Neural cell (in vitro differentiated cells): ENCODE measurements at regions not wholly inside any gene's neighbourhood (a gene's known extent, or its start where the extent isn't known, plus 50 kb on each side); places are given as distances from the start of the nearest gene placed in this dataset.

ENCODE experiments used
- H2AFZ ChIP-seq: fragments of 200-600, 300-800 bp; sonication (generic), shearing (Covaris generic); 2 replicates; pipeline ENCODE4 v1.6.0; 2014; ENCODE audit warnings: low read depth, mild to moderate bottlenecking, antibody characterized with exemption, low read length, moderate library complexity
- H3F3A ChIP-seq: fragments of 200-600 bp; shearing (Covaris generic); 2 replicates; pipeline ENCODE4 v1.6.1; 2016; ENCODE audit warnings: mild to moderate bottlenecking, moderate library complexity, mixed read lengths, antibody characterized with exemption, low read length; ENCODE audit not compliant: insufficient read depth, poor library complexity, severe bottlenecking
- H3K27ac ChIP-seq: fragments of 200-600, 300-800 bp; sonication (generic), shearing (Covaris generic); 2 replicates; pipeline ENCODE4 v1.5.1; 2014; ENCODE audit warnings: mild to moderate bottlenecking, low read length, moderate library complexity
- H3K27me3 ChIP-seq: fragments of 300-800, 200-600 bp; sonication (generic), shearing (Covaris generic); 2 replicates; pipeline ENCODE4 v1.6.0; 2014; ENCODE audit warnings: mild to moderate bottlenecking, low read depth, low read length, moderate library complexity; ENCODE audit not compliant: insufficient read depth
- H3K36me3 ChIP-seq: fragments of 300-800, 200-600 bp; sonication (generic), shearing (Covaris generic); 2 replicates; pipeline ENCODE4 v1.5.1; 2014; ENCODE audit warnings: mild to moderate bottlenecking, antibody characterized with exemption, low read length, moderate library complexity; ENCODE audit not compliant: insufficient read depth
- H3K4me2 ChIP-seq: fragments of 300-800, 200-600 bp; sonication (generic), shearing (Covaris generic); 2 replicates; pipeline ENCODE4 v1.6.0; 2014; ENCODE audit warnings: mild to moderate bottlenecking, low read length
- H3K4me3 ChIP-seq: fragments of 300-800, 200-600 bp; sonication (generic), shearing (Covaris generic); 2 replicates; pipeline ENCODE4 v1.5.1; 2014; ENCODE audit warnings: mild to moderate bottlenecking, low read length, moderate library complexity
- H3K79me2 ChIP-seq: fragments of 200-600 bp; shearing (Covaris generic); replicated peaks from 2 replicates; pipeline ENCODE4 v1.6.0; 2014; ENCODE audit warnings: mild to moderate bottlenecking, low read length, moderate library complexity; ENCODE audit not compliant: insufficient read depth
- H3K9ac ChIP-seq: fragments of 300-800, 200-600 bp; sonication (generic), shearing (Covaris generic); 2 replicates; pipeline ENCODE4 v1.6.1; 2016; ENCODE audit warnings: mild to moderate bottlenecking, low read length, mixed read lengths
- H3K9me2 ChIP-seq: fragments of 200-600 bp; shearing (Covaris generic); 2 replicates; pipeline ENCODE4 v1.6.1; 2016; ENCODE audit warnings: mild to moderate bottlenecking, low read length, mixed read lengths; ENCODE audit not compliant: insufficient read depth
- H3K9me3 ChIP-seq: fragments of 200-600, 300-800 bp; sonication (generic), shearing (Covaris generic); 2 replicates; pipeline ENCODE4 v1.6.1; 2016; ENCODE audit warnings: mild to moderate bottlenecking, mixed run types, low read length, moderate library complexity, mixed read lengths
- H4K20me1 ChIP-seq: fragments of 200-600 bp; shearing (Covaris generic); 2 replicates; pipeline ENCODE4 v1.6.1; 2016; ENCODE audit warnings: mild to moderate bottlenecking, mixed run types; ENCODE audit not compliant: insufficient read depth
- EP300 ChIP-seq: fragments of 450-650 bp; conservative IDR thresholded peaks from 2 replicates; pipeline ENCODE4 v1.6.1; 2014; ENCODE audit warnings: antibody characterized with exemption, mild to moderate bottlenecking, moderate library complexity; ENCODE audit not compliant: poor library complexity, severe bottlenecking
- EZH2 ChIP-seq: fragments of 200-600, 300-800 bp; shearing (Covaris generic), sonication (generic); IDR thresholded peaks from 2 replicates; pipeline ENCODE4 v1.6.1; 2014; ENCODE audit warnings: antibody characterized with exemption, low read length, borderline replicate concordance, mild to moderate bottlenecking; ENCODE audit not compliant: insufficient read depth, poor library complexity, severe bottlenecking
- MXI1 ChIP-seq: fragments of 450-650 bp; conservative IDR thresholded peaks from 2 replicates; pipeline ENCODE4 v1.6.1; 2014; ENCODE audit warnings: antibody characterized with exemption, mild to moderate bottlenecking; ENCODE audit not compliant: poor library complexity, severe bottlenecking
- POLR2AphosphoS5 ChIP-seq: IDR thresholded peaks from 2 replicates; pipeline ENCODE4 v1.6.1; 2012
- RAD21 ChIP-seq: fragments of 450-650 bp; conservative IDR thresholded peaks from 2 replicates; pipeline ENCODE4 v1.6.1; 2014; ENCODE audit warnings: antibody characterized with exemption, mild to moderate bottlenecking, moderate library complexity
- SMC3 ChIP-seq: fragments of 450-650 bp; conservative IDR thresholded peaks from 2 replicates; pipeline ENCODE4 v1.6.1; 2014; ENCODE audit warnings: antibody characterized with exemption, mild to moderate bottlenecking, moderate library complexity; ENCODE audit not compliant: poor library complexity
- TAF1 ChIP-seq: IDR thresholded peaks from 2 replicates; pipeline ENCODE4 v1.6.1; 2012; ENCODE audit warnings: low read depth
- TF ChIP-seq, protein P1 (sequence below): fragments of 450-650 bp; IDR thresholded peaks from 2 replicates; pipeline ENCODE4 v1.5.1; 2014; ENCODE audit warnings: antibody characterized with exemption, mild to moderate bottlenecking, moderate library complexity; ENCODE audit not compliant: poor library complexity, severe bottlenecking
- TF ChIP-seq, protein P2 (sequence below): IDR thresholded peaks from 2 replicates; pipeline ENCODE4 v1.6.1; 2012; ENCODE audit warnings: borderline replicate concordance

DNA sequence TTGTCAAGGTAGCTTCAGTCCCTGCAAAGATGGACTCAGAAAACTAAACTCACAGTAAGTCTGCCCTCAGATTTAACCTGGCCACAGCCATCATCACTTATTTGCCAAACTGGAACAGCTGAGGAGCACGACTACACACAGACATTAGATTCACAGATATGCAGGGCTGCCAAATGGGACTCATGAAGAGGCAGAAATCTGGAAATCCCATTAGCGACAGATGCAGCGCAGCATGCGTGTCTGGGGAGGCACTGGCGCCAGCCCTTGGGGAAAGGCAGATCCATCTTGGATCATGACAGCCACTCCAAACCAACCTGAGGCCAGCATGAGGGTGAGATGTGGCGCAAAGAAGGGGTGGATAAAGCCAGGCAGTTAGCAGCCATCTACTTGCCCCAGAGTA lies 160.7 kb upstream of the TSC22D2 start:
- no peaks in the 10 kb centered on the region for H3F3A ChIP-seq
- H3K27me3 ChIP-seq, result no peaks in the 10 kb centered on the region
- no peak overlapping the region for H3K4me3 ChIP-seq
- H3K9me3 ChIP-seq, result no peaks in the 10 kb centered on the region
- no peaks in the 10 kb centered on the region for H3K36me3 ChIP-seq
- no peaks in the 10 kb centered on the region for H3K79me2 ChIP-seq
- H3K9ac ChIP-seq, result no peak overlapping the region
- H3K27ac ChIP-seq, result no peak overlapping the region
- H3K4me2 ChIP-seq, result no peak overlapping the region
- no peak for TF ChIP-seq POLR2AphosphoS5
- TF ChIP-seq, protein P1, sequence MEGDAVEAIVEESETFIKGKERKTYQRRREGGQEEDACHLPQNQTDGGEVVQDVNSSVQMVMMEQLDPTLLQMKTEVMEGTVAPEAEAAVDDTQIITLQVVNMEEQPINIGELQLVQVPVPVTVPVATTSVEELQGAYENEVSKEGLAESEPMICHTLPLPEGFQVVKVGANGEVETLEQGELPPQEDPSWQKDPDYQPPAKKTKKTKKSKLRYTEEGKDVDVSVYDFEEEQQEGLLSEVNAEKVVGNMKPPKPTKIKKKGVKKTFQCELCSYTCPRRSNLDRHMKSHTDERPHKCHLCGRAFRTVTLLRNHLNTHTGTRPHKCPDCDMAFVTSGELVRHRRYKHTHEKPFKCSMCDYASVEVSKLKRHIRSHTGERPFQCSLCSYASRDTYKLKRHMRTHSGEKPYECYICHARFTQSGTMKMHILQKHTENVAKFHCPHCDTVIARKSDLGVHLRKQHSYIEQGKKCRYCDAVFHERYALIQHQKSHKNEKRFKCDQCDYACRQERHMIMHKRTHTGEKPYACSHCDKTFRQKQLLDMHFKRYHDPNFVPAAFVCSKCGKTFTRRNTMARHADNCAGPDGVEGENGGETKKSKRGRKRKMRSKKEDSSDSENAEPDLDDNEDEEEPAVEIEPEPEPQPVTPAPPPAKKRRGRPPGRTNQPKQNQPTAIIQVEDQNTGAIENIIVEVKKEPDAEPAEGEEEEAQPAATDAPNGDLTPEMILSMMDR, result no peak
- TF ChIP-seq, protein P2, sequence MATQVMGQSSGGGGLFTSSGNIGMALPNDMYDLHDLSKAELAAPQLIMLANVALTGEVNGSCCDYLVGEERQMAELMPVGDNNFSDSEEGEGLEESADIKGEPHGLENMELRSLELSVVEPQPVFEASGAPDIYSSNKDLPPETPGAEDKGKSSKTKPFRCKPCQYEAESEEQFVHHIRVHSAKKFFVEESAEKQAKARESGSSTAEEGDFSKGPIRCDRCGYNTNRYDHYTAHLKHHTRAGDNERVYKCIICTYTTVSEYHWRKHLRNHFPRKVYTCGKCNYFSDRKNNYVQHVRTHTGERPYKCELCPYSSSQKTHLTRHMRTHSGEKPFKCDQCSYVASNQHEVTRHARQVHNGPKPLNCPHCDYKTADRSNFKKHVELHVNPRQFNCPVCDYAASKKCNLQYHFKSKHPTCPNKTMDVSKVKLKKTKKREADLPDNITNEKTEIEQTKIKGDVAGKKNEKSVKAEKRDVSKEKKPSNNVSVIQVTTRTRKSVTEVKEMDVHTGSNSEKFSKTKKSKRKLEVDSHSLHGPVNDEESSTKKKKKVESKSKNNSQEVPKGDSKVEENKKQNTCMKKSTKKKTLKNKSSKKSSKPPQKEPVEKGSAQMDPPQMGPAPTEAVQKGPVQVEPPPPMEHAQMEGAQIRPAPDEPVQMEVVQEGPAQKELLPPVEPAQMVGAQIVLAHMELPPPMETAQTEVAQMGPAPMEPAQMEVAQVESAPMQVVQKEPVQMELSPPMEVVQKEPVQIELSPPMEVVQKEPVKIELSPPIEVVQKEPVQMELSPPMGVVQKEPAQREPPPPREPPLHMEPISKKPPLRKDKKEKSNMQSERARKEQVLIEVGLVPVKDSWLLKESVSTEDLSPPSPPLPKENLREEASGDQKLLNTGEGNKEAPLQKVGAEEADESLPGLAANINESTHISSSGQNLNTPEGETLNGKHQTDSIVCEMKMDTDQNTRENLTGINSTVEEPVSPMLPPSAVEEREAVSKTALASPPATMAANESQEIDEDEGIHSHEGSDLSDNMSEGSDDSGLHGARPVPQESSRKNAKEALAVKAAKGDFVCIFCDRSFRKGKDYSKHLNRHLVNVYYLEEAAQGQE, result no peak
- no peak for TF ChIP-seq SMC3
- TF ChIP-seq EZH2, result no peak
- no peak for TF ChIP-seq TAF1
- no peak for TF ChIP-seq RAD21
- no peak for TF ChIP-seq EP300
- TF ChIP-seq MXI1, result no peak
- no peaks in the 10 kb centered on the region for H3K9me2 ChIP-seq
- no peaks in the 10 kb centered on the region for H4K20me1 ChIP-seq
- no peak overlapping the region for H2AFZ ChIP-seq

DNA sequence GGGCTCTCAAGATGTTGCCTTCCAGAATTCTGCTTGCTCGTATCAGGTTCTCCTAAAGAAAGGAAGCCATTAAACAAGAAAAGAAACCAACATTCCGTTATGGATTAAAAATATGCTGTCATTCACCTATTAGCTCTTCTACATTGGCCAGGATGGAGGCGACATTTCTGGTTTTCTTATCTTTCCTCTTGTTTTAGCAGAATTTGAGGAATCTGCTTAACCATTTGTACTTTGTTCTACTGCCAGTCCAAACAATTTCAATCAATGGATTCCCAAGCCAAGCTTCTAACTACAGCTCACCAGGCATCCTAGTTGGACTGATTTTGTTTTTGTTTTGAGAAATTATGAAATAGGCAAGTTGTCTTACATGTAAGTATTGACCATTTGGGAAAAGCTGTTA lies 164.6 kb upstream of the TSC22D2 start:
- Histone ChIP-seq H3F3A (no peaks in the 10 kb centered on the region), H3K79me2 (no peaks in the 10 kb centered on the region), H3K27me3 (no peaks in the 10 kb centered on the region), H4K20me1 (no peaks in the 10 kb centered on the region), H3K9me3 (no peaks in the 10 kb centered on the region), H3K4me2 (no peak overlapping the region), H3K27ac (no peak overlapping the region), H2AFZ (no peak overlapping the region), H3K36me3 (no peaks in the 10 kb centered on the region), H3K4me3 (no peak overlapping the region), H3K9ac (no peak overlapping the region), H3K9me2 (no peaks in the 10 kb centered on the region)
- TF ChIP-seq POLR2AphosphoS5 (no peak), MXI1 (no peak)
- TF ChIP-seq, protein P2, result no peak
